ENCODE measurements at regions not wholly inside any gene's neighbourhood (a gene's known extent, or its start where the extent isn't known, plus 50 kb on each side); places are given as distances from the start of the nearest gene placed in this dataset.

- no peak for TF ChIP-seq TCF7L2 (IDR thresholded peaks at IDR 0.05; ENCODE audit: borderline replicate concordance, extremely low read depth, insufficient read depth, insufficient read length)
- TF ChIP-seq SIN3A (IDR thresholded peaks at IDR 0.05; ENCODE audit: low read depth) = no peak
- no peak for TF ChIP-seq FOSL1 (IDR thresholded peaks at IDR 0.05; ENCODE audit: low read depth)
- TF ChIP-seq EZH2 (IDR thresholded peaks at IDR 0.05) = no peak
- no peak for TF ChIP-seq SP1 (IDR thresholded peaks at IDR 0.05; ENCODE audit: low read depth)
Observed at GRCh38 chr2:147600223-147600622, 244.6 kb upstream of the ACVR2A start (continued).

- Histone ChIP-seq H3K79me2 (ENCODE audit: insufficient read depth, low read length) (no peaks in the 10 kb centered on the region), H3K9me2 (ENCODE audit: insufficient read depth) (no peaks in the 10 kb centered on the region), H3K4me3 (replicated peaks in 1 of 2; ENCODE audit: low read depth in 1 of 2, low read length in 2 of 2) (no peak overlapping the region), H3K27ac (ENCODE audit: low read depth, low read length) (no peak overlapping the region), H3K9ac (ENCODE audit: low read length) (no peak overlapping the region), H3K27me3 (ENCODE audit: insufficient read depth, low read length) (no peaks in the 10 kb centered on the region), H2AFZ (ENCODE audit: low read depth, low read length, poor library complexity, severe bottlenecking) (no peak overlapping the region), H3K4me1 (ENCODE audit: control insufficient read depth in 1 of 2, insufficient read depth in 2 of 2, low read length in 2 of 2) (no peaks in the 10 kb centered on the region), H3K36me3 (ENCODE audit: control insufficient read depth in 1 of 2, insufficient read depth in 2 of 2, low read length in 2 of 2) (no peaks in the 10 kb centered on the region), H3K9me3 (ENCODE audit: control insufficient read depth in 1 of 2, insufficient read depth in 1 of 2, low read depth in 1 of 2, low read length in 2 of 2) (no peaks in the 10 kb centered on the region), H4K20me1 (ENCODE audit: insufficient read depth) (no peaks in the 10 kb centered on the region), H3K4me2 (ENCODE audit: low read length) (no peak overlapping the region)
- TF ChIP-seq TCF7L2 (IDR thresholded peaks at IDR 0.05; ENCODE audit: borderline replicate concordance, extremely low read depth, insufficient read depth, insufficient read length) (no peak), SP1 (IDR thresholded peaks at IDR 0.05; ENCODE audit: low read depth) (no peak), JUND (IDR thresholded peaks at IDR 0.05) (no peak), CTCF (IDR thresholded peaks at IDR 0.05 in 2 of 3, conservative IDR thresholded peaks at IDR 0.05 in 1 of 3; ENCODE audit: borderline replicate concordance in 1 of 3, insufficient read depth in 1 of 3, low read depth in 2 of 3, low read length in 2 of 3) (no peak), SRF (IDR thresholded peaks at IDR 0.05; ENCODE audit: low read depth) (no peak), POLR2A (IDR thresholded peaks at IDR 0.05; ENCODE audit: borderline replicate concordance, extremely low read depth, insufficient read depth, insufficient read length) (no peak), ATF3 (IDR thresholded peaks at IDR 0.05) (no peak), POLR2AphosphoS5 (IDR thresholded peaks at IDR 0.05; ENCODE audit: low read depth, low read length) (no peak), YY1 (IDR thresholded peaks at IDR 0.05; ENCODE audit: extremely low read depth, insufficient replicate concordance, low read depth, low read length) (no peak), EZH2phosphoT487 (IDR thresholded peaks at IDR 0.05; ENCODE audit: borderline replicate concordance) (no peak), REST (IDR thresholded peaks at IDR 0.05; ENCODE audit: low read depth) (no peak), FOSL1 (IDR thresholded peaks at IDR 0.05; ENCODE audit: low read depth) (no peak), EZH2 (IDR thresholded peaks at IDR 0.05) (no peak), SIN3A (IDR thresholded peaks at IDR 0.05; ENCODE audit: low read depth) (no peak), EGR1 (IDR thresholded peaks at IDR 0.05; ENCODE audit: low read depth) (no peak), RAD21 (IDR thresholded peaks at IDR 0.05; ENCODE audit: low read depth) (no peak), ZNF274 (IDR thresholded peaks at IDR 0.05; ENCODE audit: low read depth, low read length) (no peak), ELF1 (IDR thresholded peaks at IDR 0.05; ENCODE audit: borderline replicate concordance, low read depth) (no peak)
- TF ChIP-seq, protein P1, sequence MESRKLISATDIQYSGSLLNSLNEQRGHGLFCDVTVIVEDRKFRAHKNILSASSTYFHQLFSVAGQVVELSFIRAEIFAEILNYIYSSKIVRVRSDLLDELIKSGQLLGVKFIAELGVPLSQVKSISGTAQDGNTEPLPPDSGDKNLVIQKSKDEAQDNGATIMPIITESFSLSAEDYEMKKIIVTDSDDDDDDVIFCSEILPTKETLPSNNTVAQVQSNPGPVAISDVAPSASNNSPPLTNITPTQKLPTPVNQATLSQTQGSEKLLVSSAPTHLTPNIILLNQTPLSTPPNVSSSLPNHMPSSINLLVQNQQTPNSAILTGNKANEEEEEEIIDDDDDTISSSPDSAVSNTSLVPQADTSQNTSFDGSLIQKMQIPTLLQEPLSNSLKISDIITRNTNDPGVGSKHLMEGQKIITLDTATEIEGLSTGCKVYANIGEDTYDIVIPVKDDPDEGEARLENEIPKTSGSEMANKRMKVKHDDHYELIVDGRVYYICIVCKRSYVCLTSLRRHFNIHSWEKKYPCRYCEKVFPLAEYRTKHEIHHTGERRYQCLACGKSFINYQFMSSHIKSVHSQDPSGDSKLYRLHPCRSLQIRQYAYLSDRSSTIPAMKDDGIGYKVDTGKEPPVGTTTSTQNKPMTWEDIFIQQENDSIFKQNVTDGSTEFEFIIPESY (IDR thresholded peaks at IDR 0.05; ENCODE audit: extremely low read depth, insufficient replicate concordance, low read length) = no peak
- ChIA-PET POLR2A (no interaction called here), CTCF (no interaction called here), RAD21 (ENCODE audit: low non-redundant PET in 1 of 2, low total read pairs in 2 of 2, uncharacterized antibody in 2 of 2, unreplicated experiment in 2 of 2) (no interaction called here)
- DNase-seq (ENCODE audit: low read depth, low spot score) = no peak
- ATAC-seq = no peak
- intact Hi-C loops (cut with micrococcal nuclease) = no loop called here
- BruUV-seq (replicated peaks) = no TSS peak
Observed at GRCh38 chr2:147595200-147595599, 249.6 kb upstream of the ACVR2A start.
